ENCODE measurements at regions not wholly inside any gene's neighbourhood (a gene's known extent, or its start where the extent isn't known, plus 50 kb on each side); places are given as distances from the start of the nearest gene placed in this dataset.

DNA sequence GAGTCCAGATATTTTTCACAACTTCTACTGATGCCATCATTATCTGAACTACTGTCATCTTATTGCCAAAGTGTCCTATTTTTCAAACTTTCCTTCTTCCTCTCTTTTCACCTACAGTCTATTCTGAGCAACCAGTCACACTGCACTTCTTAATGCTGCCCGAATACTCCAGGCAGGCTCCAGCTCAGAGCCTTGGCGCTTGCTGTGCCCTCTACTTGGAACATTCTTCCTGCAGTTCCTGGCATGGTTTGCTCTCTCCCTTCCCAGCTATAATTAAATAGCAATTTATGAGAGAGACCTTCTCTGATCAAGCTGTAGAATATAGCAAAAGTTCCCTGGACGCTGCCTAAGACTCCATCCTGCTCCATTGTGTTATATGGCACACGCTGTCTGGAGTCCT is 831.6 kb downstream of the QKI start:
- DNase-seq (ENCODE audit: extremely low spot score in 2 of 2) = no peak
- H3K4me1 ChIP-seq = no peaks in the 10 kb centered on the region
- H3K27ac ChIP-seq = no peak overlapping the region
- H3K36me3 ChIP-seq = no peaks in the 10 kb centered on the region
- H3K27me3 ChIP-seq = no peaks in the 10 kb centered on the region
- TF ChIP-seq POLR2AphosphoS5 (IDR thresholded peaks at IDR 0.05; ENCODE audit: insufficient read depth in 1 of 2, low read depth in 1 of 2) (no peak), POLR2A (IDR thresholded peaks at IDR 0.05) (no peak), CTCF (IDR thresholded peaks at IDR 0.05) (no peak)
- H3K9me3 ChIP-seq = no peaks in the 10 kb centered on the region
- intact Hi-C loops (cut with DNase I) = no loop called here
- no peak overlapping the region for H3K4me3 ChIP-seq

GRCh38 chr6:164243949-164244348 is 829.4 kb downstream of the QKI start:
- no peaks in the 10 kb centered on the region for H3K36me3 ChIP-seq
- intact Hi-C loops (cut with DNase I) = no loop called here
- no peak for DNase-seq (ENCODE audit: extremely low spot score in 2 of 2)
- no peaks in the 10 kb centered on the region for H3K9me3 ChIP-seq
- no peaks in the 10 kb centered on the region for H3K4me1 ChIP-seq
- no peak overlapping the region for H3K4me3 ChIP-seq
- no peaks in the 10 kb centered on the region for H3K27me3 ChIP-seq
- H3K27ac ChIP-seq = no peak overlapping the region
- TF ChIP-seq POLR2AphosphoS5 (IDR thresholded peaks at IDR 0.05; ENCODE audit: insufficient read depth in 1 of 2, low read depth in 1 of 2) (no peak), CTCF (IDR thresholded peaks at IDR 0.05) (no peak), POLR2A (IDR thresholded peaks at IDR 0.05) (no peak)

DNA sequence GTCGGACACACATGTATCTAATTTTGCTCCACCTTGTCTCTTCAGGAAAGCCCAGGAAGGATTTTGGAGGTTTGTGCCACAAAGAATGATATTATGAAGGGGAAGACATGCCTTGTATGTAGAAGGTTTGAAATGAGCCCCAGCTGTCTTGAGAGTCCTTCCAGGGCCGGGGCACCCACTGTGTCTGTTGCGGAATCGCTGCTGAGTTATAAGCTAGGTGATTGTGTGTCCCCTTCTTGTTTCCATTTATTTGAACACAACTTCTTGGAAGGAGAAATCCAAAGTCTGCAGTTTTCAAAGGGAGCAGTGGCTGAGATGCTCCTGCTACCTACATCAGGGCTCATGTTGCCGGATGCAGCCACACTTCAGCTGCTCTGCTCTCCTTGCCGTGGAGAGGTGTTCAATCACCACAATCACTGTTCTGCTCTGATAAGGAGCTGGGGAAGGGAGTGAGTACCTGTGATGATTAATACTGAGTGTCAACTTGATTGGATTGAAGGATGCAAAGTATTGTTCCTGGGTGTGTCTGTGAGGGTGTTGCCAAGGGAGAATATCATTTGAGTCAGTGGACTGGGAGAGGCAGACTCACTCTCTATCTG is 828.6 kb downstream of the QKI start:
- no peak for DNase-seq (ENCODE audit: extremely low spot score in 2 of 2)
- Histone ChIP-seq H3K4me1 (no peaks in the 10 kb centered on the region), H3K27me3 (no peaks in the 10 kb centered on the region), H3K27ac (no peak overlapping the region), H3K36me3 (no peaks in the 10 kb centered on the region), H3K9me3 (no peaks in the 10 kb centered on the region), H3K4me3 (no peak overlapping the region)
- no peak for TF ChIP-seq CTCF (IDR thresholded peaks at IDR 0.05)
- TF ChIP-seq POLR2A (IDR thresholded peaks at IDR 0.05) = no peak
- TF ChIP-seq POLR2AphosphoS5 (IDR thresholded peaks at IDR 0.05; ENCODE audit: insufficient read depth in 1 of 2, low read depth in 1 of 2) = no peak
- intact Hi-C loops (cut with DNase I) = no loop called here

DNA sequence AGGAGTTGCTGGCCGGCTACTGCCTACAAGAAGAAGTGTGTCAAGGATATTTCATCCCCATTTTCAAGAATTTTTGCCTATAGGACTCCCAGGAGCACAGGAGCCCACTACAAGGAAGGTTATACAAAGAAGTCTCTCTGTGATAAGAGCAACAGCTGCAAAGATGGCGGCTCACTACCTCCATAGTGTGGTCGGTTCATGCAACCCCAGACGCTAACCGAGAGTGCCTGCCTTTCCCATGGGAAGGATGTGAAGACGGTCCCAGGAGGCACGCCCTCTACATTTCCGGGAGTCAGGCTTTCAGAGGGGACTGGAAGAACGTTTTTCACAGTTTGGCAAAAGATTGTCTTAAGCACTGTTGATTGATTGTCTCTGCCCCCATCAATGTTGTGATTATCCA is 816.3 kb downstream of the QKI start:
- Histone ChIP-seq H3K4me1 (no peaks in the 10 kb centered on the region), H3K9me3 (no peaks in the 10 kb centered on the region), H3K27ac (no peak overlapping the region), H3K36me3 (no peaks in the 10 kb centered on the region), H3K4me3 (no peak overlapping the region), H3K27me3 (no peaks in the 10 kb centered on the region)
- intact Hi-C loops (cut with DNase I) = no loop called here
- DNase-seq (ENCODE audit: extremely low spot score in 2 of 2) = no peak
- no peak for TF ChIP-seq CTCF (IDR thresholded peaks at IDR 0.05)
- no peak for TF ChIP-seq POLR2A (IDR thresholded peaks at IDR 0.05)
- no peak for TF ChIP-seq POLR2AphosphoS5 (IDR thresholded peaks at IDR 0.05; ENCODE audit: insufficient read depth in 1 of 2, low read depth in 1 of 2)

- H3K4me1 ChIP-seq = no peaks in the 10 kb centered on the region
- H3K27ac ChIP-seq = no peak overlapping the region
- DNase-seq (ENCODE audit: extremely low spot score in 2 of 2) = no peak
- no peaks in the 10 kb centered on the region for H3K27me3 ChIP-seq
- H3K4me3 ChIP-seq = no peak overlapping the region
- H3K9me3 ChIP-seq = no peaks in the 10 kb centered on the region
- H3K36me3 ChIP-seq = no peaks in the 10 kb centered on the region
- TF ChIP-seq POLR2AphosphoS5 (IDR thresholded peaks at IDR 0.05; ENCODE audit: insufficient read depth in 1 of 2, low read depth in 1 of 2) (no peak), POLR2A (IDR thresholded peaks at IDR 0.05) (no peak), CTCF (IDR thresholded peaks at IDR 0.05) (no peak)
- intact Hi-C loops (cut with DNase I) = no loop called here
Measured at GRCh38 chr6:164230259-164230658, 815.7 kb downstream of the QKI start.
